HUDEP-2 (cell line): ENCODE measurements at regions not wholly inside any gene's neighbourhood (a gene's known extent, or its start where the extent isn't known, plus 50 kb on each side); places are given as distances from the start of the nearest gene placed in this dataset.
"Not testable (repeated sequence)": the region's sequence is repeated elsewhere in the genome, so short reads cannot be mapped to it uniquely, and the experiment has no call there.

Experiments
- DNase-seq, 76 experiments: peaks; one replicate each; lab custom pipeline; 2025; ENCODE audit not compliant: unreplicated experiment in 76 of 76; lab: John Stamatoyannopoulos, UW

- peak in 11 of 76 experiments; percentile 2 to 39 (median 18) for DNase-seq
These were observed 326.4 kb downstream of the DCHS2 start for GRCh38 chr4:154164931-154165839.

- no peak for DNase-seq
These were observed 330.9 kb downstream of the DCHS2 start for GRCh38 chr4:154160519-154161301.

GRCh38 chr4:154158361-154159155 is 333.0 kb downstream of the DCHS2 start:
- no peak for DNase-seq

- DNase-seq = no peak
These were observed 339.1 kb downstream of the DCHS2 start for GRCh38 chr4:154152546-154152945.

- DNase-seq = not testable (repeated sequence)
These were observed 342.4 kb downstream of the DCHS2 start for GRCh38 chr4:154149236-154149635.

GRCh38 chr4:154143720-154144119 is 347.9 kb downstream of the DCHS2 start:
- no peak for DNase-seq

GRCh38 chr4:154142664-154143063 is 348.9 kb downstream of the DCHS2 start:
- DNase-seq = no peak

GRCh38 chr4:154140869-154141268 is 350.7 kb downstream of the DCHS2 start:
- no peak for DNase-seq

GRCh38 chr4:154137320-154137905 is 348.5 kb upstream of the SFRP2 start:
- DNase-seq = no peak

- DNase-seq = no peak
These were observed 346.7 kb upstream of the SFRP2 start for GRCh38 chr4:154135576-154135975.

- DNase-seq = no peak
These were observed 343.5 kb upstream of the SFRP2 start for GRCh38 chr4:154132406-154132805.

- no peak for DNase-seq
These were observed 337.4 kb upstream of the SFRP2 start for GRCh38 chr4:154126276-154126675.

- DNase-seq = no peak
These were observed 336.5 kb upstream of the SFRP2 start for GRCh38 chr4:154125340-154125739.

- no peak for DNase-seq
These were observed 335.8 kb upstream of the SFRP2 start for GRCh38 chr4:154124539-154125255.

GRCh38 chr4:154123897-154124296 is 335.0 kb upstream of the SFRP2 start:
- no peak for DNase-seq

GRCh38 chr4:154120690-154121345 is 331.9 kb upstream of the SFRP2 start:
- peak in 65 of 76 experiments; percentile 3 to 78 (median 30) for DNase-seq

- DNase-seq = no peak
These were observed 331.3 kb upstream of the SFRP2 start for GRCh38 chr4:154120006-154120676.

GRCh38 chr4:154119317-154119716 is 330.4 kb upstream of the SFRP2 start:
- no peak for DNase-seq

- DNase-seq = not testable (repeated sequence)
These were observed 328.8 kb upstream of the SFRP2 start for GRCh38 chr4:154117726-154118125.
